CD4-positive, alpha-beta T cell treated with Interleukin-1 beta for 1 hour (primary cell): ENCODE measurements at regions not wholly inside any gene's neighbourhood (a gene's known extent, or its start where the extent isn't known, plus 50 kb on each side); places are given as distances from the start of the nearest gene placed in this dataset.

ENCODE experiments used
- DNase-seq, 2 donors: peaks; one replicate each; pipeline ENCODE4 v3.0.0-alpha.2; 2020 to 2022

DNA sequence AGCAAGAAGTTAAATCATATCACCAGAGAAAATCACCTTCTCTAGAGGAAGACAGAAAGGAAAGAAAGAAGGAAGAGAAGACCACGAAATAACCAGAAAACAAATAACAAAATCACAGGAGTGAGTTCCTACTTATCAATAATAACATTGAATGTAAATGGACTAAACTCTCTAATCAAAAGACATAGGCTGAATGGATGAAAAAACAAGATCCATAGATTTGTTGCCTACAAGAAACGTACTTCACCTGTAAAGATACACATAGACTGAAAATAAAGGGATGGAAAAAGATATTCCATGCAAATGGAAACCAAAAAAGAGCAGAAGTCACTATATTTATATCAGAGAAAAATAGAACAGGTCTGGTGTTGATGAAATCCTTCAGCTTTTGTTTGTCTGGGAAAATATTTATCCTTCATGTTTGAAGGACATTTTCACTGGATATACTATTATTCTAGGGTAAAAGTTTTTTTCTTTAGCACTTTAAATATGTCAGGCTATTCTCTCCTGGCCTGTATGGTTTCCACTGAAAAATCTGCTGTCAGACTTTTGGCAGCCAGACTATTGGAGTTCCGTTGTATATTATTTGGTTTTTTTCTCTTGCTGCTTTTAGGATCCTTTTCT, 202.5 kb upstream of the DUSP10 start:
- no peak for DNase-seq

- no peak for DNase-seq
Observed at GRCh38 chr1:221940631-221941030, 198.7 kb upstream of the DUSP10 start.

DNA sequence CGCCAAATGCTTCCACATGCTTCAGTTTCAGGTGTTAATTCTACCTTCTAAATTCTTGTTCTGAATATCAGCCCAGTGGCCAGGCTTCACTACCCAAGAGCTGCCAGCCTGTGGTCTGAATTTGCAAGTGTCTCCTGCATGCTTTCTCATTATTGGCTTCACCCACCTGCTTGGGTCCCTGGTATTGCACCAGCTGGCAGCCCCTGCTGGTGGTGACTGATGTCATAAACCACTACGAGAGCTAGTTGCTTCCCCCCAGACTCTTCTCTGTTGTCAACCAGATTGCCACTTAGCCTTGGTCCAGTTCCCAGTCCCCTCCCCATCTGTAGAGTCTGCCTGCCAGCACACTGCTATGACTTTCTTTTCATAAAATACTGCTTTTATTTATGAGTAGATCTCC, 197.7 kb upstream of the DUSP10 start:
- peak in 1 of 2 donors; percentile 58 for DNase-seq

GRCh38 chr1:221937155-221937953, 195.5 kb upstream of the DUSP10 start:
- DNase-seq: no peak

GRCh38 chr1:221933814-221934213, 191.9 kb upstream of the DUSP10 start:
- no peak for DNase-seq

DNA sequence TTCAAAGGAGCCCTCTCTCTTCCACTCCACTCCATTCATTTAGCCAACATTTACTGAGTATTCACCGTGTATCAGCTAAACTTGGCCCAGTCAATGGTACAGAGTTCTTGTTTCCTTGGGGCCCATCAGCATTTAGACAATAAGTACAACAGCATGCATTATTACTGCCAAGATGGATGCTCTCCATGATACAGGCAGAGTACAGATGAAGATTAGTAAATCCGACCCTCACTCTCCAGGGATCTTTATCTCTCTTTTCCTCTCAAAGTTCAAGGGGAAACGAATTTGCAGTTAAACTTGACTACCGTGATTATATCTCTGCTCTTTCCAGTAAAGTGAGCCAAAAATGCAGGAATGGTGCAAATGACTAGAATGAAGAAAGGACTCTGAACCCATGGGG, 184.6 kb upstream of the DUSP10 start:
- DNase-seq: no peak

- no peak for DNase-seq
Observed at GRCh38 chr1:221925947-221926346, 184.1 kb upstream of the DUSP10 start.

DNA sequence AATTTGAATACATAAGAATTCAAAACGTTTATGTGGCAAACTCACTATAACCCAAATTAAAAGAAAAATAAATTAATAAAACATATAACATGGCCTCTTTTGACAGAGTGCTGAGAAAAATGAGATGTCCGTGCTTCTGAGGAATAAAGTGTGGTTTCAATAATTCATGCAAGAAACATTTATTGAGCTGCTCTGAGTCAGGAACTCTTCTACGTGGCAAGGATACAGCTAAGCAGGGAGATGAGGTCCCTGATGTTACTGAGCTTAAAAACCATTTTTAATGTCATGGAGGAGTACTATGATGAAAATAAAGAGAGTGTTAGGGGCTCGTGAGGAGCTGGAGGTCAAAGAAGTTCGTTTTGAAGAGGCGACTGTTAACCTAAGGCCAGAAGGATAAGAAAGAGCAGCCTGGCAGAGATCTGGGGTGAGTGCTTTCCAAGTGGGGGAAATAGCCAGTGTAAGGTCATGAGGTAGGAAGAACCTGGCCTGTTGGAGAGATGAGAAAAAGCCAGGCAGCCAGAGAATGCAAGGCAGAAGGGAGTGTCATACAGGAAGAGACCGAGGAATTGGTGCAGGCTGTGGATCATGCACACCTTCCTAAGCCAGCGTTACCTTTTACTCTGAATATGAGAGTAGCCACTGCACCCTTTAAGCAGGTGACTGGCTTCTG, 182.2 kb upstream of the DUSP10 start:
- DNase-seq: no peak

- DNase-seq: no peak
Observed at GRCh38 chr1:221921936-221922335, 180.0 kb upstream of the DUSP10 start.

GRCh38 chr1:221919743-221920142, 177.9 kb upstream of the DUSP10 start:
- DNase-seq: no peak

GRCh38 chr1:221919341-221919740, 177.5 kb upstream of the DUSP10 start:
- DNase-seq: no peak

DNA sequence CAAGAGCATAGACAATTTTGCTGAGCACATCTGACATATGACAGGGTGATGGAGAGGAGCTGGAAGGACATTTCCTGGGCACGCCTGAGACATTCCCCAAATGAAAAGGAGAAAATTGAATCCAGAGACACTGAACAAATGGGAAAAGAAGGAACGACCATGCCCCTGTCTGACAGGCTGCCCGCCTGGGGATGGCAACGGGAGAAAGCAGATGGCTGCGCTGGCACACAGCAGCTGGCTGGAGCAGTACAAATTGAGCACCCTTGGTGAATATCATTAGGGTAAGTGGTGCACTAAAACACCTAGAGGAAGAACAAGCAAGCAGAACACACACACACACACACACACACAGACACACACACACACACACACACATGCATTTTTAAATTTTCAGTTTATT, 174.3 kb upstream of the DUSP10 start:
- DNase-seq: no peak

- no peak for DNase-seq
Observed at GRCh38 chr1:221915764-221916163, 173.9 kb upstream of the DUSP10 start.

DNA sequence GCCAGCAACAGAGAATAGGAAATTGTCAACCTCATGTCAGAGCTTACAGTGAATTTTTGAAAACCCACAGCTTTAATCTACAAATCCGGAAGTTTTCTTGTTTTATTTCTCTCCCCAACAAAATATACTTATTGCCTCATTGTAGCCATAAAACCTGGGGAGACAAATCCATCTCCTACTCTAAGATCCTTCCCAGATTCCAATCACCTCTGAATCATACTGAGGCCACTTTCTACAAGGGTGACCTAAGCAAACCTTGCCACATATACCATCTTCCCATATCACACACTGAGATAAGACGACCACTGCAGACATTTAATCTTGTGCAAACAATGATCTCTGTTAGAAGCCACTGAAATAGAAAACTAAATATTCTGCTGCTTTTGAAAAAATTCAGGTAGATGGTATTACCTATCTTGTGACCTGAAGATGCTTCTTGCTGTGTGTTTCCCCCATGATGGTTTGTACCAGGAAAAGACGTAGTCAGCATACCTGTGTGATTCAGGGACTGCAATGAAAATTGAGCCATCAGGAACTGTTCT, 171.5 kb upstream of the DUSP10 start:
- no peak for DNase-seq

GRCh38 chr1:221912230-221912629, 170.3 kb upstream of the DUSP10 start:
- DNase-seq: no peak

DNA sequence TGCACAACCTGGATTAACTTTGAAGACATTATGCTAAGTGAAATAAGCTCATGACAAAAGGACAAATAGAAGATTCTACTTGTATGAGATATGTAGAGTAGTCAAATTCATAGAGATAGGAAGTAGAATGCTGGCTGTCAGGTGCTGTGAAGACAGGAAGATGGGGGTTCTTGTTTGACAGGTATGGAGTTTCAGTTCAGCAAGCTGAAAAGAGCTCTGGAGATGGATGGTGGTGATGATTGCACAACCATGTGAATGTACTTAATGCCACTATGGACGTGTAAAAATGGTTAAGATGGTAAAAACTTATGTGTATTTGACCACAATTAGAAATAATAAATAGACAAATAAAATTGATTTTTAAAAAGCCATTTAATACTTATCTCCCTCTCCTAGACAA, 169.8 kb upstream of the DUSP10 start:
- no peak for DNase-seq

DNA sequence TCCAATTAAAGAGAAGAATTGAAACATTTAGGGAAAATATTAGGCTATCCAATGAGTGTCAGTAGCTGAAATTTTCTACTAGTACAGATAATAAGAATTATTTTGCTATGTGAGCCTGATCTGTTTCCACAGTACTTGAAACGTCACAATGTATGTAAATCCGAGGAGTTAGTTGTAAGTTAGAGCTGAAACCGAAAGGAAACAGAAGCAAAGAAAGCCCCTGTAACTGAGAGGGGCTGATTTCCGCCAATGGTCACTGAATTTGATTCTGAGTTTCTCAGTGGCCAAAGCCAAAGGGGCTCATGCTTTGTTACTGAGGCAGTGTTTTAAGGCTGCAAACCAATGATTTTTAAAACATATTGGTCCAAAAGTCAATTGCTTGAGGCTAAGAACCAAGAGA, 168.3 kb upstream of the DUSP10 start:
- no peak for DNase-seq

- no peak for DNase-seq
Observed at GRCh38 chr1:221908573-221908972, 166.7 kb upstream of the DUSP10 start.

GRCh38 chr1:221907166-221907932, 165.5 kb upstream of the DUSP10 start:
- no peak for DNase-seq

GRCh38 chr1:221905802-221906201, 163.9 kb upstream of the DUSP10 start:
- DNase-seq: no peak

GRCh38 chr1:221904319-221904718, 162.4 kb upstream of the DUSP10 start:
- DNase-seq: no peak

GRCh38 chr1:221903594-221903993, 161.7 kb upstream of the DUSP10 start:
- DNase-seq: no peak

- DNase-seq: no peak
Observed at GRCh38 chr1:221902961-221903360, 161.1 kb upstream of the DUSP10 start.
